Sigmoid colon (tissue), 4 donors: ENCODE measurements at regions not wholly inside any gene's neighbourhood (a gene's known extent, or its start where the extent isn't known, plus 50 kb on each side); places are given as distances from the start of the nearest gene placed in this dataset.

Source experiments
- CTCF ChIP-seq, 4 experiments: fragments of 450-650 bp in 3 of 4; fragments of 200-600 bp in 1 of 4; IDR thresholded peaks; one replicate each; pipeline ENCODE4 v1.5.1; 2016 to 2019; ENCODE audit warnings: antibody characterized with exemption in 4 of 4, mild to moderate bottlenecking in 3 of 4, moderate library complexity in 2 of 4
- EP300 ChIP-seq, 4 donors: sonication (generic); formaldehyde crosslinking; IDR thresholded peaks; one replicate each; pipeline ENCODE4 v1.6.1; 2017; ENCODE audit warnings: antibody characterized with exemption in 4 of 4
- POLR2A ChIP-seq, 2 donors: fragments of 450-650 bp; IDR thresholded peaks; one replicate each; pipeline ENCODE4 v1.6.1; 2016; ENCODE audit warnings: antibody characterized with exemption in 2 of 2, mild to moderate bottlenecking in 2 of 2, moderate library complexity in 2 of 2
- POLR2AphosphoS5 ChIP-seq, 4 donors: sonication (generic); formaldehyde crosslinking; IDR thresholded peaks; one replicate each; pipeline ENCODE4 v1.6.1; 2017; ENCODE audit warnings: antibody characterized with exemption in 4 of 4

- TF ChIP-seq CTCF (IDR thresholded peaks at IDR 0.05) (no peak), POLR2A (IDR thresholded peaks at IDR 0.05) (no peak), POLR2AphosphoS5 (IDR thresholded peaks at IDR 0.05) (no peak), EP300 (IDR thresholded peaks at IDR 0.05) (no peak)
Observed at GRCh38 chr6:106849120-106849519, 125.4 kb downstream of the CD24 start.
